ENCODE measurements at regions not wholly inside any gene's neighbourhood (a gene's known extent, or its start where the extent isn't known, plus 50 kb on each side); places are given as distances from the start of the nearest gene placed in this dataset.
A peak's percentile ranks its signal among the peaks of the same experiment; 100 is the strongest.

- Histone ChIP-seq H3K4me3 (ENCODE audit: low read depth, low read length) (no peak overlapping the region), H3K27ac (ENCODE audit: low read depth) (no peak overlapping the region), H3K4me1 (ENCODE audit: insufficient read depth) (no peaks in the 10 kb centered on the region), H3K36me3 (ENCODE audit: insufficient read depth) (no peaks in the 10 kb centered on the region)
- WGBS = 18% methylated on average over 1 of the region's 1 CpG
- DNase-seq (ENCODE audit: extremely low spot score) = no peak
Measured at GRCh38 chr7:52325237-52325636, 710.2 kb upstream of the POM121L12 start.

DNA sequence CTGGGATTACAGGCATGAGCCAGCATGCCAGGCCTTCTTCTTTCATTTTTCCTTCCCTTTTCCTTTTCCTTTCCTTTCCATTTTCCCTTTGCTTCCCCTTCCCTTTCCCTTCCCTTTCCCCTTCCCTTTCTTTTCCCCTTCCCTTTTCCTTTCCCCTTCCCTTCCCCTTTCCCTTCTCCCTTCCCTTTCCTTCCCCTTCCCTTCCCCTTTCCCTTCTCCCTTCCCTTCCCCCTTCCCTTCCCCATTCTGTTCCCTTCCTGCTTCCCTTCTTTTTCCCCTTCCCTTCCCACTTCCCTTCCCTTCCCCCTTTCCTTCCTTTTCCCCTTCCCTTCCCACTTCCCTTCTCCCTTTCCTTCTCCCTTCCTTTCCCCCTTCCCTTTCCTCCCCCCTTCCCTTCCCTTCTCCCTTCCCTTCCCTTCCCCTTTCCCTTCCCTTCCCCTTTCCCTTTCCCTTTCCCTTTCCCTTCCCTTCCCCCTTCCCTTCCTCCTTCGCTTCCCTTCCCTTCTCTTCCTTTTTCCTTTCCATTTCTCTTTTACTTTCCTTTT is 712.2 kb upstream of the POM121L12 start:
- H3K4me1 ChIP-seq (ENCODE audit: insufficient read depth) = no peaks in the 10 kb centered on the region
- H3K36me3 ChIP-seq (ENCODE audit: insufficient read depth) = no peaks in the 10 kb centered on the region
- 95% methylated on average over 1 of the region's 1 CpG for WGBS
- DNase-seq (ENCODE audit: extremely low spot score) = no peak
- H3K27ac ChIP-seq (ENCODE audit: low read depth) = no peak overlapping the region
- H3K4me3 ChIP-seq (ENCODE audit: low read depth, low read length) = no peak overlapping the region

DNA sequence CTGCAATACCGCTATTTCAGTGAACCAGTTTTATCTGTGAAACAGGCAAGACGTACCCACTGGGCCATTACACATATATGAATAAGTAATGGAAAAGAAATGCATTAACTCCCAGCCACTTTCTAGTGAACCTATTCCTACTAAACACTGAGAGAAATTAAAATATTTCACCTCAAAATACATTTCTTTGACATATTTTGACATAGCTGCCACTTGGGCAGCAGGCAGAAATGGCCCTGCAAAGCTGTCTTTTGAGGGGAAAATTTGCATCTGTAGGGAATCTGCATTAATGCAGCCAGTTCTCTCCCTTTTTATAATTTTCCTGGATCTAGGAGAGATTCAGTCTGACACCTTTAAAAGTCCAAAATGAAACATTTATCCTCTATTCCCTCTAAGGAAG is 714.8 kb upstream of the POM121L12 start:
- H3K27ac ChIP-seq (ENCODE audit: low read depth) = no peak overlapping the region
- H3K4me3 ChIP-seq (ENCODE audit: low read depth, low read length) = no peak overlapping the region
- H3K4me1 ChIP-seq (ENCODE audit: insufficient read depth) = no peaks in the 10 kb centered on the region
- no peak for DNase-seq (ENCODE audit: extremely low spot score)
- no peaks in the 10 kb centered on the region for H3K36me3 ChIP-seq (ENCODE audit: insufficient read depth)
- 94% methylated on average over 2 of the region's 2 CpGs for WGBS

GRCh38 chr7:52317921-52318320 is 717.5 kb upstream of the POM121L12 start:
- no peak overlapping the region for H3K4me3 ChIP-seq (ENCODE audit: low read depth, low read length)
- 92% methylated on average over 1 of the region's 1 CpG for WGBS
- DNase-seq (ENCODE audit: extremely low spot score) = no peak
- H3K4me1 ChIP-seq (ENCODE audit: insufficient read depth) = no peaks in the 10 kb centered on the region
- no peak overlapping the region for H3K27ac ChIP-seq (ENCODE audit: low read depth)
- H3K36me3 ChIP-seq (ENCODE audit: insufficient read depth) = no peaks in the 10 kb centered on the region

GRCh38 chr7:52311886-52312285 is 723.5 kb upstream of the POM121L12 start:
- DNase-seq (ENCODE audit: extremely low spot score) = no peak
- H3K4me3 ChIP-seq (ENCODE audit: low read depth, low read length) = no peak overlapping the region
- no peaks in the 10 kb centered on the region for H3K36me3 ChIP-seq (ENCODE audit: insufficient read depth)
- H3K27ac ChIP-seq (ENCODE audit: low read depth) = no peak overlapping the region
- no peaks in the 10 kb centered on the region for H3K4me1 ChIP-seq (ENCODE audit: insufficient read depth)

DNA sequence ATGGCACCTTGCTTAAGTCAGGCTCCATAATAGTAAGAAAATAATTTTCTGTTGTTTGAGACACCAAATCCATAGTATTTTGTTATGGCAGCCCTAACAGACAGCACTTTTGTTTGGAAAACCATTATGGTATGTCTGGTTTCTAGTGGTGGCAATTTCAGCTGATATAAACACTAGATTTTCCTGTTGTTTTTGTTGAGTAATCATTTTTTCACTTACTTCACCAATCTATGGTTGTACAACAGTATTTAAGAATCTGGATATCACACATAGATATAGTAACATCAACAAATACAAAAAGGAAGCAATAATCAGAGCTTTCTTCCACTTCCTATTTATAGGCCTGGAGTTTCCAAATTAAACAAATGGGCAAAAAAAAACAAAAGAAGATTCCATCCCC is 725.8 kb upstream of the POM121L12 start:
- no peak for DNase-seq (ENCODE audit: extremely low spot score)
- Histone ChIP-seq H3K4me3 (ENCODE audit: low read depth, low read length) (no peak overlapping the region), H3K27ac (ENCODE audit: low read depth) (no peak overlapping the region), H3K36me3 (ENCODE audit: insufficient read depth) (no peaks in the 10 kb centered on the region), H3K4me1 (ENCODE audit: insufficient read depth) (no peaks in the 10 kb centered on the region)

GRCh38 chr7:52302765-52303520 is 732.5 kb upstream of the POM121L12 start:
- Histone ChIP-seq H3K27ac (ENCODE audit: low read depth) (no peak overlapping the region), H3K36me3 (ENCODE audit: insufficient read depth) (no peaks in the 10 kb centered on the region), H3K4me1 (ENCODE audit: insufficient read depth) (no peaks in the 10 kb centered on the region), H3K4me3 (ENCODE audit: low read depth, low read length) (no peak overlapping the region)
- DNase-seq (ENCODE audit: extremely low spot score) = no peak
- 94% methylated on average over 31 of the region's 31 CpGs for WGBS

GRCh38 chr7:52297128-52297527 is 738.3 kb upstream of the POM121L12 start:
- no peak for DNase-seq (ENCODE audit: extremely low spot score)
- Histone ChIP-seq H3K4me1 (ENCODE audit: insufficient read depth) (no peaks in the 10 kb centered on the region), H3K27ac (ENCODE audit: low read depth) (no peak overlapping the region), H3K4me3 (ENCODE audit: low read depth, low read length) (no peak overlapping the region), H3K36me3 (ENCODE audit: insufficient read depth) (no peaks in the 10 kb centered on the region)
- WGBS = 87% methylated on average over 5 of the region's 5 CpGs

DNA sequence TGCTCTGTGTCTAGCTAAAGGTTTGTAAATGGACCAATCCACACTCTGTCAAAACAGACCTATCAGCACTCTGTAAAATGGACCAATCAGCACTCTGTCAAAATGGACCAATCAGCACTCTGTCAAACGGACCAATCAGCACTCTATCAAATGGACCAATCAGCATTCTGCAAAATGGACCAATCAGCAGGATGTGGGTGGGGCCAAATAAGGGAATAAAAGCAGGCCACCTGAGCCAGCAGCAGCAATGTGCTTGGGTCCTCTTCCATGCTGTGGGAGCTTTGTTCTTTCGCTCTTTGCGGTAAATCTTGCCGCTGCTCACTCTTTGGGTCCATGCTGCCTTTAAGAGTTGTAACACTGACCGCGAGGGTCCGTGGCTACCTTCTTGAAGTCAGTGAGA is 740.5 kb upstream of the POM121L12 start:
- no peak for DNase-seq (ENCODE audit: extremely low spot score)
- no peaks in the 10 kb centered on the region for H3K36me3 ChIP-seq (ENCODE audit: insufficient read depth)
- 83% methylated on average over 7 of the region's 7 CpGs for WGBS
- no peaks in the 10 kb centered on the region for H3K4me1 ChIP-seq (ENCODE audit: insufficient read depth)
- H3K4me3 ChIP-seq (ENCODE audit: low read depth, low read length) = no peak overlapping the region
- H3K27ac ChIP-seq (ENCODE audit: low read depth) = no peak overlapping the region

DNA sequence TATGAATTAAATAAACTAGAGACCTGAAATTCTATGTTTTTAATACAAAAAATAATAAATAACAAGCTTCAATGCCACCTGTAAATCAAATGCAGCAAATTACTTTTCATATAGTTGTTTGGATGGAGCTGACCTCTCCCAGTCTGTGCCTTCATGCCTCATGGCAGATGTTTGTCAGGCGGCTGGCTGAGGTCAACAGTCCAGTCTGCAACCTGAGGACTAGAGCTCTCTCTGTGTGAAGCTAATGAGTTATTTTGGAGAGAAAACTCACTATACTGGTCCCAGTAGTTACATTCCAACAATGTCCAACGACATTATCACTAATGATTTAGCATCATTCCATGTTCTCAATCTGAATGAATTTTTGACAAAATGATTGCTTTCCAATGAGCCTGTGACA is 746.2 kb upstream of the POM121L12 start:
- 90% methylated on average over 2 of the region's 2 CpGs for WGBS
- Histone ChIP-seq H3K4me3 (ENCODE audit: low read depth, low read length) (no peak overlapping the region), H3K36me3 (ENCODE audit: insufficient read depth) (no peaks in the 10 kb centered on the region), H3K27ac (ENCODE audit: low read depth) (no peak overlapping the region), H3K4me1 (ENCODE audit: insufficient read depth) (no peaks in the 10 kb centered on the region)
- DNase-seq (ENCODE audit: extremely low spot score) = no peak

- no peak overlapping the region for H3K27ac ChIP-seq (ENCODE audit: low read depth)
- DNase-seq (ENCODE audit: extremely low spot score) = no peak
- no peaks in the 10 kb centered on the region for H3K4me1 ChIP-seq (ENCODE audit: insufficient read depth)
- no peak overlapping the region for H3K4me3 ChIP-seq (ENCODE audit: low read depth, low read length)
- WGBS = 98% methylated on average over 1 of the region's 1 CpG
- H3K36me3 ChIP-seq (ENCODE audit: insufficient read depth) = no peaks in the 10 kb centered on the region
Measured at GRCh38 chr7:52287698-52288097, 747.7 kb upstream of the POM121L12 start.

GRCh38 chr7:52285689-52286088 is 749.7 kb upstream of the POM121L12 start:
- WGBS = 72% methylated on average over 2 of the region's 2 CpGs
- Histone ChIP-seq H3K36me3 (ENCODE audit: insufficient read depth) (no peaks in the 10 kb centered on the region), H3K4me1 (ENCODE audit: insufficient read depth) (no peaks in the 10 kb centered on the region), H3K4me3 (ENCODE audit: low read depth, low read length) (no peak overlapping the region), H3K27ac (ENCODE audit: low read depth) (no peak overlapping the region)
- DNase-seq (ENCODE audit: extremely low spot score) = no peak

DNA sequence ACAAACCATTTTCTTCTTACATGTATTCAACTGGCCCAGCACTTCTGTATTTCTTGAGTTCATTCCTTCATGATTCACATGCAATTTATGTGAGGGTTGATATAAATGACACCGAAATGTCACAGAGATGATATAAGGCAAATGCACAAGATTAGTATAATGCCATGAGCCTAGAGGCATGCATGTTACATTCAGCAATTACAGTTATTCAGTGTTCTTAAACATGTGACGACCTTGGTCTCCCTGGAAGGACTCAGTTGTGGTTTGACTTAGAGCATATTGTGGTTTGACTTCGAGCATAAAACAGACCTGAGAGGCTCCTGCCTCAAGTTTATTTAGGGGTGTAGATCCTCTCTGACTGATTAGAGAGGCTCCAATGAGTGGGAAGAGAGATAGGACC is 752.1 kb upstream of the POM121L12 start:
- Histone ChIP-seq H3K4me3 (ENCODE audit: low read depth, low read length) (no peak overlapping the region), H3K27ac (ENCODE audit: low read depth) (no peak overlapping the region), H3K36me3 (ENCODE audit: insufficient read depth) (no peaks in the 10 kb centered on the region), H3K4me1 (ENCODE audit: insufficient read depth) (no peaks in the 10 kb centered on the region)
- DNase-seq (ENCODE audit: extremely low spot score) = no peak
- 68% methylated on average over 3 of the region's 3 CpGs for WGBS

DNA sequence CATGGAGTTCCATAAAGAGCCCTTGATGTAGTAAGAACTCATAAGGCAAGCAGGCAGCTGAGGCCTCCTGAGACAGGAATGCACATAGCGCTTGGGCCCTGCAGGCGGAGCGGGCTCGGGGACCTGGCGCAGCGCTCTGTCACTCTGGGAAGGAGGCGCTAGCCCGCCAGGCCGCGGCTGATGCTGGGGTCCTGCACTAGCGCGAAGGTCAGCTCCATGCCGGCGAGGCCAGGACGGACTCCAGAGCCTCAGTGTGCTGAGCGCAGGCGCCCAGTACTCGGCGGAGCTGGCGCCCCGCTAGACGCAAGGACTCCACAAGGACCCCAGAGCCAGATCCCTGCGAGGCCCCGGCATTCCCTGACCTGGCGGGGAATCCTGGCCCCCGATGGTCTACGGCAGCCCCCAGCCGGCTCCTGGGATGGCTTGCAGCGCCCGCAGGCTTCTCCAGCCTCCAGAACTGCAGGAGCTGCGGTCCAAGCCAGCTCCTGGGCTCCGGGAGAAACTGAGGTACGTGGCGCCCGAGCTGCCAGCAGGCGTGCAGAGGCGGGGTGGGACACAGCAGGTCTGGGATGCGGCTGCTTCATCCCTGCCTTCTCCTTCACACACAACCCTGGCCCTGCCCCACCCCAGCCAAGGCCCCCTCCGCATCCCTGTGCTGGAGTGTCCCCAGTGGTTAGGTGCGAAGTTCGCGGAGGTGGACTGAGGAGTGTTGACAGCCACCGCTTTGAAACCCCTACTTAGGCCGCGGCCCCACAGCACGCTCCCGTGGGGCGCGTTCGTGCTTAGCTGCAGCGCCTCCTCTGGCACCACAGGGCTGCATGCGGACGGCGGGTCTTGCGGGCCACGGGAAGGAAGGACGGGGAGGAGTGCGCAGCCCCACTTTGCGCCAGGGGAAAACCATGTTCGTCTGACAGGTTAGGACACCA is 761.5 kb upstream of the POM121L12 start:
- WGBS = 75% methylated on average over 60 of the region's 60 CpGs
- no peak for DNase-seq (ENCODE audit: extremely low spot score)
- peak overlapping the region; percentile 39 for H3K27ac ChIP-seq (ENCODE audit: low read depth)

More for the DNA sequence above, 761.5 kb upstream of the POM121L12 start:
- peak overlapping the region; percentile 36 for H3K4me3 ChIP-seq (ENCODE audit: low read depth, low read length)
- H3K4me1 ChIP-seq (ENCODE audit: insufficient read depth) = no peaks in the 10 kb centered on the region
- H3K36me3 ChIP-seq (ENCODE audit: insufficient read depth) = no peaks in the 10 kb centered on the region

Data from urinary bladder (tissue), 3 donors.